ENCODE measurements at regions not wholly inside any gene's neighbourhood (a gene's known extent, or its start where the extent isn't known, plus 50 kb on each side); places are given as distances from the start of the nearest gene placed in this dataset.

GRCh38 chr22:49566693-49567092 lies 261.0 kb downstream of the BRD1 start:
- no peaks in the 10 kb centered on the region for H3K4me1 ChIP-seq (ENCODE audit: control insufficient read depth in 1 of 2, low read depth in 2 of 2)
- no peak overlapping the region for H3K27ac ChIP-seq
- H3K27me3 ChIP-seq (replicated peaks; ENCODE audit: insufficient read depth) = no peaks in the 10 kb centered on the region
- ATAC-seq (ENCODE audit: insufficient number of reproducible peaks, low FRiP score, low read depth) (no peak), DNase-seq (ENCODE audit: low spot score) (no peak)
- no peak for TF ChIP-seq CTCF (IDR thresholded peaks at IDR 0.05)
- no peaks in the 10 kb centered on the region for H3K36me3 ChIP-seq
- no peak overlapping the region for H3K4me3 ChIP-seq
- no peaks in the 10 kb centered on the region for H3K9me3 ChIP-seq

GRCh38 chr22:49566141-49566541 lies 261.5 kb downstream of the BRD1 start:
- TF ChIP-seq CTCF (IDR thresholded peaks at IDR 0.05) = no peak
- H3K4me1 ChIP-seq (ENCODE audit: control insufficient read depth in 1 of 2, low read depth in 2 of 2) = no peaks in the 10 kb centered on the region
- ATAC-seq (ENCODE audit: insufficient number of reproducible peaks, low FRiP score, low read depth) (no peak), DNase-seq (ENCODE audit: low spot score) (no peak)
- no peaks in the 10 kb centered on the region for H3K27me3 ChIP-seq (replicated peaks; ENCODE audit: insufficient read depth)
- H3K27ac ChIP-seq = no peak overlapping the region
- no peaks in the 10 kb centered on the region for H3K9me3 ChIP-seq
- no peaks in the 10 kb centered on the region for H3K36me3 ChIP-seq
- H3K4me3 ChIP-seq = no peak overlapping the region

- Histone ChIP-seq H3K4me1 (ENCODE audit: control insufficient read depth in 1 of 2, low read depth in 2 of 2) (no peaks in the 10 kb centered on the region), H3K9me3 (no peaks in the 10 kb centered on the region), H3K4me3 (no peak overlapping the region), H3K27me3 (replicated peaks; ENCODE audit: insufficient read depth) (no peaks in the 10 kb centered on the region), H3K36me3 (no peaks in the 10 kb centered on the region), H3K27ac (no peak overlapping the region)
- DNase-seq (ENCODE audit: low spot score) (no peak), ATAC-seq (ENCODE audit: insufficient number of reproducible peaks, low FRiP score, low read depth) (no peak)
- TF ChIP-seq CTCF (IDR thresholded peaks at IDR 0.05) = no peak
Observed at GRCh38 chr22:49565516-49565855, 262.2 kb downstream of the BRD1 start.

- Histone ChIP-seq H3K9me3 (no peaks in the 10 kb centered on the region), H3K27ac (no peak overlapping the region), H3K27me3 (replicated peaks; ENCODE audit: insufficient read depth) (no peaks in the 10 kb centered on the region), H3K36me3 (no peaks in the 10 kb centered on the region), H3K4me3 (no peak overlapping the region), H3K4me1 (ENCODE audit: control insufficient read depth in 1 of 2, low read depth in 2 of 2) (no peaks in the 10 kb centered on the region)
- no peak for TF ChIP-seq CTCF (IDR thresholded peaks at IDR 0.05)
- ATAC-seq (ENCODE audit: insufficient number of reproducible peaks, low FRiP score, low read depth) (no peak), DNase-seq (ENCODE audit: low spot score) (no peak)
Observed at GRCh38 chr22:49564666-49565515, 262.8 kb downstream of the BRD1 start.

- no peak for TF ChIP-seq CTCF (IDR thresholded peaks at IDR 0.05)
- Histone ChIP-seq H3K27ac (no peak overlapping the region), H3K4me3 (no peak overlapping the region), H3K9me3 (no peaks in the 10 kb centered on the region), H3K4me1 (ENCODE audit: control insufficient read depth in 1 of 2, low read depth in 2 of 2) (no peaks in the 10 kb centered on the region), H3K36me3 (no peaks in the 10 kb centered on the region), H3K27me3 (replicated peaks; ENCODE audit: insufficient read depth) (no peaks in the 10 kb centered on the region)
- DNase-seq (ENCODE audit: low spot score) (no peak), ATAC-seq (ENCODE audit: insufficient number of reproducible peaks, low FRiP score, low read depth) (no peak)
Observed at GRCh38 chr22:49564054-49564453, 263.6 kb downstream of the BRD1 start.
